ENCODE measurements at regions not wholly inside any gene's neighbourhood (a gene's known extent, or its start where the extent isn't known, plus 50 kb on each side); places are given as distances from the start of the nearest gene placed in this dataset.
A peak's percentile ranks its signal among the peaks of the same experiment; 100 is the strongest.

DNA sequence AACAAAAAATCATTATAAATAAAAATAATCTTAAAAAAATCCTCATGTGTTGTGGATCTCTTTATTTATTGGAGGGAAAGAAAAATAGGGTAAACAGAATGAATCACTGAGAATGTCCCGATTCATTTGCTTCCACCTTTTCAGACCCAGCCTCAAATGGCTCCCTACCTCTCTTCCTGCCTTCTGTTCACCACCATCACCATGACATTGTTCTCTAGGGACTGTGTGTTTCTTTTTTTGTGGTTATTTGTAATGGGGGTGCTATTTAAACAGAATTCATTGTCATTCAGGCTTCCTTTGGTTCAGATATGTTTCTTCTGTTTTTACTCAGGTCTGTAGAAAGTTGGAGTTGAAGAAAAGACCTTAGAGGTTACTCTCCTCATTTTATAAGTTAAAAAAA, 198.2 kb downstream of the KIF4B start:
- no peak for DNase-seq

DNA sequence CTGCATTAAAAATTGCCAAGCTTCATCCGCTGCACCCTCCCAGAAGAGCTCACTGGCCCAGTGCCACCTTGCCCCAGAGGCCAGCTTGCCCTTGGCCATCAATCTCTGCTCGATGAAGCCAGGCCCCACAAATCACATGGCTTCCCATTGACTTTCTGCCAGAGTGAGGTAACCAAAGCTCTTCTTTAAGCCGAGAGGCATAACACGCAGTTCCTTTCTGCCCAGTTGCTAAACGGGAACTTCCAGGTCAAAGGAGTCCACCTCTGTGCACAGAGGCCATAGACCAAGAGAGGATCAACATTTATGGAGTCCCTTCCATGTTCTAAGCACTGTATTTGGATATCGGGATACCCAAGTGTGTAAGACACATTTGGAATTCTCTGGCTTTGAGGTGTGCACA, 208.8 kb downstream of the KIF4B start:
- no peak for DNase-seq

DNA sequence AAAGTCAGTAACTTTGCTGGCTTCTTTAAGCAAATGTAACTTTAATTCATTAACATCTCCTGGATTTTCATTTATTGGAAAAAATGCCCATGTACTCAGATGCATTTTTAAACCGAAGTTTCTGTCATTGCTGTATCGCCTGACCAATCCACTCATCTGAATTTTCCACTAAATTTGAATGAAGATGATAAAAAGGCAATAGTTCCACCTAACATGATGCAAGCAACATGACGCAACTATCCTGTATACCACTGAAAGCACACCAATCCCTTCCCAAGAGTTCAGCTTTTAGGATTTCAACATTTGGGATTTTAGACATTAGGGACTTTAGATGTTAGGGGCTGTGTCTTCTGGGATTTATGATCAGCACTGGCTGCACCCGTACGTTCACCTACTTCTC, 215.6 kb downstream of the KIF4B start:
- no peak for DNase-seq

- DNase-seq, result no peak
These were observed 226.2 kb downstream of the KIF4B start for GRCh38 chr5:155239803-155240202.

- DNase-seq, result no peak
These were observed 237.0 kb downstream of the KIF4B start for GRCh38 chr5:155250596-155250995.

DNA sequence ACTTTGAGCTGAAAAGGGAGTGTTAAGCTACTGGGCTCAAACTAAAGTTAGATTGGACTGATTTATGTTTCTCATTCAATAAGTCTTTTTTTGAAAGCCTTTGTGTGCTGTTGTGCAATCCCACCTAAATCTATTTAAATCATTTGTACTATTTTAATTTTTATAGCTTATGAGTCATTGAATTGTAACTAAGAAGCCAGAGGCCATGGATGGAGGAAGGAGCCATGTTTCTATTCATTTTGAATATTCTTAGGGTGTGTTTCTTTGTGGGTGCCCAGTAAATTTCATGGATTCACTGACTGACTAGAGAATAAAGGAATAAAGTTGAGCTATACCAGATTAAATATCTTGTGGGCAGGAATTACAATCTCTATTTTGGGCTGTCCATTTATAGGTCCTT, 238.5 kb downstream of the KIF4B start:
- no peak for DNase-seq

- no peak for DNase-seq
These were observed 239.2 kb downstream of the KIF4B start for GRCh38 chr5:155252717-155253116.

DNA sequence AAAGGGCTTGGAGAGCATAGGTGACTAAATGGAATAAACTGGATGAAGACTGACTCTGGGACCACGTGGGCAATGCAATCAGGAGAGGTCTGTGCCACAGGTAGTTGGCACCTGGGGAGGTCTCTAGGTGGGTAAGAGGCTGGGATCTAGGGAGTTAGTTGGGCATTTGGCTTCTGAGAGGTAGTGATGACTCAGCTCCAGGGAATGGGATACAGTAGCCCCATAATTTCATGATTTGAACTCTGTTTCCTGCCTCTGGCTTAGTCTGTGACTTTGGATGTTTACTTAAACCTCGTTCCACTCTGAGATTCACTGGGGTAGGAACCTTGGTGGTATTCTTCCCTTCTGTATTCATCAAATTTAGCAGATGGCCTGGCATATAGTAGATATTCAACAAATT, 240.8 kb downstream of the KIF4B start:
- DNase-seq, result no peak

- DNase-seq, result no peak
These were observed 244.6 kb downstream of the KIF4B start for GRCh38 chr5:155258161-155258560.

- no peak for DNase-seq
These were observed 246.1 kb downstream of the KIF4B start for GRCh38 chr5:155259648-155260047.

DNA sequence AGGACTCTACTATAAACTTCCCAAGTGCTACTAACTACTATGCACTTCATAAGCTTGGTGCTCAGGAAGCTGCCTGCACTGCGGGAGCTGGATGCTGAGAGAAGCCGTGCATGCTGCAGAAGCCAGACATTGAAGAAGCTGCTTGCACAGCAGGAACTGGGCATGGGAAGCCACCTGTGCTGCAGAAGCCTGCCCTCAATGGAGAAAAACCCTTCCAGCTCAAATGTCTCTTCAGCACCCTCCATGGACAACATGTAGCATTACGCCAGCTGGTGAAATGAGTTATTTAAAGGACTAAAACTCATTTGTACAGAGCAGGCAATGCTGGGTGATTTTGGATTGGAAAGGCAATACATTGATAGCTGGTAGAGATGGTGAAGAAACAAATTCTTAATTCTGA, 247.2 kb downstream of the KIF4B start:
- DNase-seq, result no peak

GRCh38 chr5:155263381-155263780, 249.8 kb downstream of the KIF4B start:
- DNase-seq, result no peak

GRCh38 chr5:155264809-155265208, 251.3 kb downstream of the KIF4B start:
- no peak for DNase-seq

GRCh38 chr5:155268770-155269425, 255.3 kb downstream of the KIF4B start:
- DNase-seq, result no peak

- DNase-seq, result no peak
These were observed 257.2 kb downstream of the KIF4B start for GRCh38 chr5:155270725-155271124.

- no peak for DNase-seq
These were observed 260.9 kb downstream of the KIF4B start for GRCh38 chr5:155274484-155274883.

DNA sequence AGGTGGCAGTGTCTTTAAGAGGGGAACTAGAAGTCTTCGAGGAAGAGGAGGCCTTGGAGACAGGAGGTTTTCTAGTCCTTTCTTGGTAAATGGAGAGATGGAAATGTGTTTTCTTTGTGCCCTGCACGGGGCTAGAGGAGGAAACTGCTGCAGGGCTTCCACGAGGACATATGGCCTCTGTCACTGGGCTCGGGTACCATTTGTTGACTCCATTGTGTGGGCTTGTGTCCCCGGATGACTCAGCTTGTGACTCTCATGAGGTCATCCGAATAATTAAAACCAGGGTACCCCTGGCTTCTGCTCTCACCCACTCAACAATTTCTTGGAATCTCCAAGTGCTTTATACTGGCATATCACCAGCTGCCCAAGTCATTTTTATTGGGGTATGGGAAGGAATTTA, 261.7 kb downstream of the KIF4B start:
- DNase-seq, result peak in 2 of 3 donors; percentile 1 to 9

GRCh38 chr5:155276231-155276630, 262.7 kb downstream of the KIF4B start:
- DNase-seq, result no peak

- no peak for DNase-seq
These were observed 265.0 kb downstream of the KIF4B start for GRCh38 chr5:155278532-155278931.

DNA sequence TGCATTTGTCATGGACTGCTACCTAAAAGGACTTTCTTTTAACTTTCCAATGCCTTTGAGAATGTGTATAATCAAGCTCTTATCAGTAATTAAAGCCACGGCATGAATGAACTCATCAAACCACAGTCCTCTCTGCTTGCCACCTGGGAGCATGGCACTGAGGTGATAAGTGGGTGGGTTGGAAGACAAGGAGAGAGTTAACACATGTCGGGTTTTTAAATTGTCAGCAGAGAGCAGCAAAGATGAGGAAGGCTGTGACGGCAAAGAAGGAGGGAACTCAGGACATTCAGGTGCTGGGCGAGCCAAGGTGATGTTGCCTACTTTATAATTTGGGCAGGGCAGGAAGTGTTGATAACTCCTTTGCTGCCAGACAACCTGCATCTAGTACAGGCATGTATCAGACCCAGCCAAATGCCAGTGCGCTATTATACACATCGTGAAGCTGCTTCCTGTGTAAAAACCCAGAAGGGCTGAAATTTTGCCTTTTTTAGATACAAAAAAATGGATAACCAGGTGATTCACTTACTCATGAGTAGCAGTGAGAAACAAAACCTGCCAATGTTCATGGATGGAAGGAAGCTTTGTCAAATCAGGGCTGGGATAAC, 269.1 kb downstream of the KIF4B start:
- no peak for DNase-seq

DNA sequence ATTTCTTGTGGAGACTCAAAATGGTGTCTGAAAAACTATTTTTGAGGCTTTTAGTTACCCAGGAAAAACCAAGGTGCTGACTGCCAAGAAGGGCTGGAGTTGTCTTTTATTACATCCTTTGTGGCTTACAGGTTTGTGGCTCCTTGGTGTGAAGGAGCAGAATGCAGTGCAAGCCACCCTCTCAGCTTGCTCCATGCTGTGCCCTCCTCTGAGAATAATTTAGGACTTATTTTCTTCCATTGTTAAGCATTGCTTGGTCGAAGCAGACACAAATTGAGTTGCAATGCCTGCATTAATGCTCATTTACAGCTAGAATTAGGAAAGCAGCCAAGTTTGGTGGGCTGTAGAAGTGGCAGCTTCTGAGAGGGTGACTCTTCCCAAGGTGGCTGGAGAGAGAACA, 272.2 kb downstream of the KIF4B start:
- no peak for DNase-seq

- no peak for DNase-seq
These were observed 277.4 kb downstream of the KIF4B start for GRCh38 chr5:155290937-155291336.

- no peak for DNase-seq
These were observed 280.1 kb downstream of the KIF4B start for GRCh38 chr5:155293605-155294178.

DNA sequence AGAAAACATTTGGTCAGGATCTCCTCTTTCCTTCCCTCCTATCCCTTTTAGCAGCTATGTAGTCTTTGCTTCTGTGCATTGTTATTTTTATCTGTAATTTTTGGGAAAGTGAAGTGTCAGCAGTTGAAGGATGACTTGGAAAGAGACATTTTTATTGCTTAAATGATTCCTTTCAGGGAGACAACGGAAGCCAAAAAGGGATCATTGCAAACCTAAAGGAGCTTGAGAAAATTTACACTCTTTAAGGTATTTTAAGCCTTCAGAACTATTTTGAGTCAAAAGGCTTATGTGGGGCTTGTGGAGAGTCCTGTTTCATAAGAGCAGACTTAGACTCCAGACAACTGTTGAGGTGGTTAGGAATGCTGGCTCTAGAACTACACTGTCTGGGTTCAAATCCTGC, 281.6 kb downstream of the KIF4B start:
- DNase-seq, result no peak
